Left lung (tissue), 4 donors: ENCODE measurements at regions not wholly inside any gene's neighbourhood (a gene's known extent, or its start where the extent isn't known, plus 50 kb on each side); places are given as distances from the start of the nearest gene placed in this dataset.

Experiments used
- ATAC-seq: fragments of 200-7000 bp; cut with Tn5 transposase; one replicate; pipeline ENCODE4 v1.9.1; 2020; ENCODE audit warnings: moderate library complexity
- DNase-seq, 4 donors: peaks; one replicate each; pipeline ENCODE4 v3.0.0-alpha.2; 2013 to 2020
- H3K27ac ChIP-seq, 2 donors: fragments of 200-600 bp; sonication (generic) in 1 of 2; one replicate each; pipeline versions ENCODE4 v1.5.0 to v1.8.0; 2020 to 2021
- H3K27me3 ChIP-seq, 2 donors: fragments of 200-600 bp; sonication (generic) in 1 of 2; one replicate each; pipeline versions ENCODE4 v1.5.0 to v1.8.0; 2020 to 2021
- H3K36me3 ChIP-seq, 2 donors: fragments of 200-600 bp; sonication (generic) in 1 of 2; one replicate each; pipeline versions ENCODE4 v1.5.0 to v1.8.0; 2020 to 2021
- H3K4me1 ChIP-seq, 2 donors: fragments of 200-600 bp; one replicate each; pipeline ENCODE4 v1.8.0; 2021
- H3K4me3 ChIP-seq, 2 donors: fragments of 200-600 bp; sonication (generic) in 1 of 2; one replicate each; pipeline versions ENCODE4 v1.5.0 to v1.8.0; 2020 to 2021; ENCODE audit warnings: mild to moderate bottlenecking in 1 of 2
- H3K9me3 ChIP-seq, 2 donors: fragments of 200-600 bp; sonication (generic) in 1 of 2; one replicate each; pipeline versions ENCODE4 v1.5.0 to v1.8.0; 2020 to 2021
- CTCF ChIP-seq, 2 donors: fragments of 200-600 bp; sonication (generic) in 1 of 2; IDR thresholded peaks; one replicate each; pipeline versions ENCODE4 v1.5.0 to v1.8.0; 2021; ENCODE audit warnings: antibody characterized with exemption in 2 of 2
- intact Hi-C, 2 donors: fragments of 100-400 bp; cut with DNase I; formaldehyde crosslinking; loops; one replicate each; pipeline versions ENCODE4 v1.11.2 to v1.14.2; 2022
- donor health status: DM: no; HTN: yes; CAD: no.
- donor health status: DM: no; HTN: no; CAD: no.

- no peaks in the 10 kb centered on the region for H3K4me1 ChIP-seq
- H3K27me3 ChIP-seq, result no peaks in the 10 kb centered on the region
- intact Hi-C loops, result no loop called here
- ATAC-seq (no peak), DNase-seq (peak in 1 of 4 donors; percentile 10)
- no peaks in the 10 kb centered on the region for H3K9me3 ChIP-seq
- H3K4me3 ChIP-seq, result no peak overlapping the region
- TF ChIP-seq CTCF (IDR thresholded peaks at IDR 0.05), result no peak
- H3K36me3 ChIP-seq, result no peaks in the 10 kb centered on the region
- peak overlapping the region in 1 of 2 donors; percentile 9 for H3K27ac ChIP-seq
Measured at GRCh38 chr12:115103884-115104883, 420.2 kb upstream of the TBX3 start.

- ATAC-seq (no peak), DNase-seq (no peak)
- Histone ChIP-seq H3K27ac (no peak overlapping the region), H3K9me3 (no peaks in the 10 kb centered on the region), H3K4me1 (no peaks in the 10 kb centered on the region), H3K27me3 (no peaks in the 10 kb centered on the region), H3K4me3 (no peak overlapping the region), H3K36me3 (no peaks in the 10 kb centered on the region)
- intact Hi-C loops, result no loop called here
- TF ChIP-seq CTCF (IDR thresholded peaks at IDR 0.05), result no peak
Measured at GRCh38 chr12:115102450-115102849, 418.5 kb upstream of the TBX3 start.

GRCh38 chr12:115101520-115101919 is 417.5 kb upstream of the TBX3 start:
- Histone ChIP-seq H3K27ac (no peak overlapping the region), H3K4me3 (no peak overlapping the region)
- TF ChIP-seq CTCF (IDR thresholded peaks at IDR 0.05), result no peak

GRCh38 chr12:115097416-115097815 is 413.4 kb upstream of the TBX3 start:
- Histone ChIP-seq H3K4me3 (no peak overlapping the region), H3K36me3 (no peaks in the 10 kb centered on the region), H3K4me1 (no peaks in the 10 kb centered on the region), H3K27ac (no peak overlapping the region), H3K9me3 (no peaks in the 10 kb centered on the region), H3K27me3 (peaks cover 0 to 28% of the 10 kb centered on the region in 2 donors)
- peak in 2 of 4 donors; percentile 82 to 89 for DNase-seq
- ATAC-seq, result peak; percentile 43
- TF ChIP-seq CTCF (IDR thresholded peaks at IDR 0.05), result no peak
- intact Hi-C loops, result no loop called here

More at GRCh38 chr12:115101520-115101919, 417.5 kb upstream of the TBX3 start:
- Histone ChIP-seq H3K27me3 (no peaks in the 10 kb centered on the region), H3K4me1 (no peaks in the 10 kb centered on the region), H3K9me3 (no peaks in the 10 kb centered on the region), H3K36me3 (no peaks in the 10 kb centered on the region)
- no peak for ATAC-seq
- intact Hi-C loops, result no loop called here
- DNase-seq, result no peak

- H3K27ac ChIP-seq, result no peak overlapping the region
- H3K9me3 ChIP-seq, result no peaks in the 10 kb centered on the region
- DNase-seq (peak in 2 of 4 donors; percentile 36 to 72), ATAC-seq (peak; percentile 77)
- intact Hi-C loops, result no loop called here
- no peaks in the 10 kb centered on the region for H3K4me1 ChIP-seq
- peaks cover 0 to 33% of the 10 kb centered on the region in 2 donors for H3K27me3 ChIP-seq
- H3K36me3 ChIP-seq, result no peaks in the 10 kb centered on the region
- TF ChIP-seq CTCF (IDR thresholded peaks at IDR 0.05), result no peak
- no peak overlapping the region for H3K4me3 ChIP-seq
Measured at GRCh38 chr12:115096588-115097397, 412.8 kb upstream of the TBX3 start.
